ENCODE measurements at regions not wholly inside any gene's neighbourhood (a gene's known extent, or its start where the extent isn't known, plus 50 kb on each side); places are given as distances from the start of the nearest gene placed in this dataset.
"Not testable (repeated sequence)": the region's sequence is repeated elsewhere in the genome, so short reads cannot be mapped to it uniquely, and the experiment has no call there.

DNA sequence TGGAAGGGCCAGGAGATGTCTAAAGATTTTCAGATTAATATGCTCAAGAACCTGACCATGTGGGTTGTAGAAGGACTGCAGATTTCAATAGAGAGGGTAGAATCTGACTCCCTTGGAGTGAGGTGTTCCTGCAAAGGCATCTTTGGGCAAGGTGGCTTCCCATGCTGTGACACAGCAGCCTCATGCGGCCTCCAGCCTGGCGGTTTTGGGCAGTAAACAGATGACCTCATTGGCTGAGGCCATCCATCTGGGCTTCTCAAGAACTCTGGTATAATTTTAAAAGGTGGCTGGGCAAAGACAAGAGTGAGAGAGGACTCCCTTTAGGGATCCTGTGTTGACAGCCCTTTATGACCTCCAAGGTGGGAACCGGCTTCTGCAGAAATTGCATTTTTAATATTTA lies 90.3 kb upstream of the ERCC6L2 start:
- DNase-seq (ENCODE audit: low read depth in 2 of 2) = no peak

DNA sequence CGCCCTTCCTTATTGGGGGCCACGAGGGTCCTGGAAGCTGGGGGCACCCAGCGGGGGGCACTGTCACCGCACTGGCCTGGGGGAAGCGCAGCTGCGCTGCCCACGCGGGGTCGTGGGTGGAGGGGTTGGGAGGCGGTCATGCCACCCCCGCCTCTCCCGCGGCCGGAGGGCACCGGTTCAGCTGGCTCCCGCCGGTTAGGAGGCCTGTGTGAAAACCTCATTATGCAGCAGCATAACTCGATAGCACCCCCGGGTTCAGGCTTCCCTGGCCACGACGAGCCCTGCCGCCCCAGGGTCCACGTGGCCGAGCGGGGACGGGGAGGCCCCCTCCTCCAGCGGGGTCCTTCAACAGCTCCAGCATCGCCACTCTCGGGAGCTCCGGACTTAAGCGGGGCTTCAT lies 91.2 kb upstream of the ERCC6L2 start:
- no peak for DNase-seq (ENCODE audit: low read depth in 2 of 2)

DNA sequence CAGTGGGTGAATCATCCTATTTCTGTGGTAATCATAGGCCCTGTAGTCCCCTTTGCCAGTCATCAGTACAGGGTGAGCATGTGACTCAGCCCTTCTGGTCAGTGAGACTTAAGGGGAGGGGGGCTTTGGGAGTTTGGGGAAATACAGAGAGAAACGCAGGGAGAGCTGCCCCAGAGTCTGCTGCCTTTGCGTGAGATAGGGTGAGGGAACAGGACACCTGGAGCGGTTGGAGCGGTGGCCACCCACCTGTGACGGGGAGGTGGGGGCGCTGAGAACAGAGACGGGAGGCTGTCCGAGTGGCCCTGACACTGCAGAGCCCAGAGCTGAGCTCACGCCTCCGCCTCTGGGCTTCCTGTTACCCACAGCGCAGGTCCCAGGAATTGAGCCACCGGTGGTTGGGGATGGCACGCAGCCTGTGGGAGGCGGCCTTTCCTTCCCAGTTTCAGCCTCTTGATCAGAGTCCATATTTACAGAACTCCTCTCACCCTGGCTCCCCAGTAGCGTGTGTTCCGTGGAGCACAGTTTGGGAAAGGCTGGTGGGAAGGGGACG lies 92.0 kb upstream of the ERCC6L2 start:
- DNase-seq (ENCODE audit: low read depth in 2 of 2) = no peak

DNA sequence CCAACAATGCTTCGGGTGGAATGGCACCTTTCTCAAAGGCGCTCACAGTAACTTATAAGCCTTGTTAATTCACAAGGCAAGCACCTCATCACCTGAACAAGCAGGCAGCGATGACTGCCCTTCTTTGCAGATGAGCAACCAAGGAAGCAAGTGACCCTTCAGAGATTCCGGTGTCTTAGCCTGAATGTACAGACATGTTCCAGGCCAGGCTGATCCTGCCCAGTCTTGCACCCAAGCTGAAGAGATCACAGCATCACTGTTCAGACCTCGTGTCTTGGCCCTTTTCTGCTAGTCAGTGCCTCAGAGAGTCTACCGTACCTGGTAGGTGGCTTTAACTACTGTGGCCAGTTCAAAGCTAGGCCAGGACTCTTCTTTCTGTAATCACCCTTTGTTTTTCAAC lies 94.7 kb upstream of the ERCC6L2 start:
- no peak for DNase-seq (ENCODE audit: low read depth in 2 of 2)

DNA sequence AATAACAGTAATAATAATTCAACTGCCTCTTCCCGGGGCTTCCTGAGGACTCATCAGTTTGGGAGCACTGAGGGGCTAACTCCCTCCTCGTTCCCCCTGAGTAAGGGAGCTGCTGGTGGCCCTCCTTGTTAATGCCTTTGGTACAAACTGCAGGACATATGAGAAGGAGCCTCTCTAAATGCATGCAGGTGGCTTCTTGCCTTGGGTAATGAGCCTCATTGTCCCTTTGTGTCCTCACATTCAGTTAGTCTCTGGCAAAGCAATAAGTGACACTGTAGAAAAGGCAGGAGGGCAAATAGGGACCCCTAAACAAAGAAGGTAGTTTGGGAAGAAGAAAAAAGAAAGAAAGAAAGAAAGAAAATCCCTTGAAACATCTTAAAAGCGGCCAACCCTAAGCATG lies 95.4 kb upstream of the ERCC6L2 start:
- no peak for DNase-seq (ENCODE audit: low read depth in 2 of 2)

DNA sequence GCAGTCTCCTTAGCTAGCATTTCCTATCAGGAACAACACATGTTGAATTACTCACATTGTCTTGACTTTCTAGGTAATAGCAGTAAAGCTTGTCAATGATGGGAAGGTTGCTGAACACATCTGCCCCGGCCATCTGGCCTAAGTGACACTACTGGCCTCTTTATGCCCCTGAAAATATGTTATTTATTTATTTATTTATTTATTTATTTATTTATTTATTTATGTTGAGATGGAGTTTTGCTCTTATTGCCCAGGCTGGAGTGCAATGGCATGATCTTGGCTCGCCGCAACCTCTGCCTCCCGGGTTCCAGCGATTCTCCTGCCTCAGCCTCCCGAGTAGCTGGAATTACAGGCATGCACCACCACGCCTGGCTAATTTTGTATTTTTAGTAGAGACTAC lies 95.9 kb upstream of the ERCC6L2 start:
- not testable (repeated sequence) for DNase-seq (ENCODE audit: low read depth in 2 of 2)

DNA sequence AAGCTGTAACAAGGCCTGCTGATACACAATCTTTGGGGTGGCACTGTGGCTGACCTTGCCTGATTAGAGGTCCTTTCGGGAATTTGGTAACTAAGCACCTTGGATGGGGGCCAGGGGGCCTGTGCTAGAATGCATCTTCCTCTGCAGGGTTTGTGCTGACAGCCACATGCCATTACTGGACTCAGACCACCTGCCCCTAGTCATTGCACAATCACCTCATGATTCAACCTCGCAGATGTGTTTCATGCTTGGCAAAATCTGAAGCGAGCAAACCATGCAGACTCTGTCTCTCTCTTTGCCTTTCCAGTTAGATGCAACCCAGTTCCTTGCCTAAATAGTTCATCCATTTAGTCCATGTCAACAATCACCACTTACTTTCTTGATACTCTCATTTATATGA lies 96.5 kb upstream of the ERCC6L2 start:
- DNase-seq (ENCODE audit: low read depth in 2 of 2) = no peak

DNA sequence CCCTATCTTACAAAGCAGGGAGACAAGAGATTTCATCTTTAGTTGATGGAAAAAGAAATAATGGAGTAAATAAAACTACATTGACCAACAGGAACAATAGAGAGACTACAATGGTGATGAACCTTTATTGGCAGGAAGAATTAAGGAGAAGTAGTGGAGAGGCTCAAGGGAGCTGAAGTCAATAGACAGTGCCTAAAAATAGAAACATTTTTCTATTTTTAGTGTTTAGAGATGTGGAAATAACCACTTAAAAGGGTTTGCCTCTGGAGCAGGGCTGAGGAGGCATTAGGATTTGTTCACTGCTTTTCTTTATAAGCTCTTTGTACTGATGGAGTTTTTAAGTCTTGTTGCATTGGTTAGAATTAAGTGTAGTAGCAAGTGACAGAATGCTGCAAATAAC lies 98.4 kb upstream of the ERCC6L2 start:
- DNase-seq (ENCODE audit: low read depth in 2 of 2) = no peak

DNA sequence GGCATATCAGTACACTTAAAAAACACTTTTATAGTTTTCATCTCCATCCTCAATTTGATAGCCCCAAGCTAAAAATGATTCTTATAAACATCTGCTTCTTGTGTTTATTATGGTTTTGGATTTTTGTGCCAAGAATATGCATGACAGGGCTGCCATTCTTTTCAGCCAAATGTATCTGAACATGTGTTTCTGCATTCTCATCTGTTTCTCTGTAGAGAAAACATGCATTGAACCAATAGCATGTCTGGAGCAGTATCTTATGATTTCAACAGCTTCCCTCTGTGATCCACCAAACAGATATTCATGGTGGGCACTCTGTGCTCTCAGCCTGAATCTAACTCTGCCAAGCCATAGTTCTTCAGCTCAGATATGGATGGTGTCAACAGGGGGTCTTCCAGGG lies 99.3 kb upstream of the ERCC6L2 start:
- no peak for DNase-seq (ENCODE audit: low read depth in 2 of 2)

DNA sequence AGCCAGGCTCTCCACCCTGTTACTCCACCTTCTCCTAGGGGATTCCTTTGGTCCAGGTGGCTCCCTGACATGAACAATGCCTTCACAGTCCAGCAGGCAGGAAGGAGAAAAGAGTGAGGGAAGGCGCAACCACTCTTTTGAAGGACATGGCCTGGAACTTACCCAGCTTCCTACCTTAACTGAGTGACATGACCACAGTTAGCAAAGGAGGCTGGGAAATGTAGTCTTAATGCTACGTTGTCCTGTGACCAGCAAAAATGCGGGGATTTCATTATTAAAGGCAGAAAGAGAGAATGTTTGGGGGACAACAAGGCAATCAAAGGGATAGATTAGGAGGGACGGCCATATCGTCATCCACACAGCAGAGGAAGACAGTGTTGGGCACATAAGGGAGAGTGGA lies 100.3 kb upstream of the ERCC6L2 start:
- no peak for DNase-seq (ENCODE audit: low read depth in 2 of 2)

DNA sequence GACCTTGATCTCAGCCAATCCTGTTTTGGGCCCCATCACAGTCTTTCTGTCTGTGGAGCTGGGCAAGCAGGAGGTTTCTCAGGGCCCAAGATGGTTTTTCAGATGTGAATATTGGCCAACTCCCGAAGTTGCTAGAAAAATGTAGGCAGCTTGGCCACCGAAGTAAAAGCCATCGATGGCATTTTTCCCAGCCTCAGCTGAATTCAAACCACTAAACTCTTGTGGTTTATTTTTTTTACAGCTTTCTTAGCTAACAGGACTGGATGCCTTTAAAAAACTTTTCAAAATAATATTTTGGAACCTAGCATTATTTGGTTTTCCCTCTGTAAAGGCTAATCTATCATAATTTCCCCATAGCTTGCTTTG lies 102.5 kb upstream of the ERCC6L2 start:
- no peak for DNase-seq (ENCODE audit: low read depth in 2 of 2)

DNA sequence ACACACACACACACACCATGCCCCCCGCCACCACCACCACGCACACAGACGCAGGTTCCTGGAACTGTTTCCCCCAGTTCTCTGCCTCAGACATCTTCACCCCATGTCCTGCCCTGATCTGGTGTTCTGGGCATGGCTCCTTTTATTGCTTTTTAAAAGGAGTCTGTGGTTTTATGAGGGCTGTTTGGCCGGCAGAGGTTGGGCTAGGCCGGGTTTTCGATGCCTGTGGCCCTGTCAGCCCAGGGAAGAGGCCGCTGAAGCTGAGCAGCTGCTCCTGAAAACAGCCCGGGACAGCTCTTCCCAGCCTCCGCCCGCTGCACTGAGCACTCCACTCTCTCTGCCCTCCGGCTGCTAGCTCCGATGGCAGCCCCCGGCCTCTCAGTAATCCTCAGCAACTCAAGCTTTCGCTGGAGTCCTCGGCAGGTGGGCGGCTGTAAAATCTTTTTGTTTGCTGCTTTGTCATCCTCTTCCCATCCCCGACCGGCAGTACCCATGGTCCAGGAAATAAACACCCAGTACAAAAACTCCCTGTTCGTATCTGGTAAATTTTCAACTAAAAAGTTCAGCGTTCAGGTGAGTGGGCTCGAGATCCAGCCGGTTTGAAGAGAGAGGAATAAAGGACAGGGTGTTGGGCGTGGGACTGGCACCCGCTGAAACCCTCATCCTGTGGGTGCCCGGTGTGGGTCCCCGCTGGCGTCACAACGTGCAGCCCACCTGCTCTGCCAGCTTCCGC lies 103.0 kb upstream of the ERCC6L2 start:
- no peak for DNase-seq (ENCODE audit: low read depth in 2 of 2)

DNA sequence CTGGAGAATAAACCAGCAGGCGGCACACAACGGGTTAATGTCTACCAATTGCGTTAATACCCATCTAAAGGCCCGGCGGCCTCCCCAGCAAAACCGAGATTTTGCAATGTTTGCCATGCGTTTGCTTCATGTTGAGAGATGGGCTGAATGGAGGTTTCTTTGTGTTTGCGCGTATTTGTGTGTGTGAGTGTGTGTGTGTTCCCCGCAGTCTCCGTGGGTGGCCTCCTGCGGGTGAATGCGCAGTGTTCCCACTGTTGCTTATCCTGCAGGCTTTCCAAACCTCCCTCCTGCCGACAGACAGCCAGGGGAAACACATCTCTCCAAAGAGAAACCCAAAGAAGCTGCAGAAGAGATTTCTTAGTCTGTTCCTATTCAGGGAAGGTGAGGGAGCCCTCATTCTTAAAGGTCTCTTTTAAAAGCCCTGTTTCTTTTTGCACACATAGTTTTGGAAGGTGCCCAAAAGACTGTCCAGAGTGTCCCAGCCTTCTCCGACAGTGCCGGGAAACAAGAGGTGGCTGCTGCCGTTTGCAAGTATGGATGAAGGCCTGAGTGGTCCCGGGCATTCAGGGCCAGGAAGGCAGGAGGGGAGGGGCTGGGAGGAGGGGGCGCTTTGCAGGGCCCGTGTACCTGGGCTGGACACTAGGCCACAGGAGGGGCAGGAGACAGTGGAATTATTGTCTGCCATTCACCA lies 103.8 kb upstream of the ERCC6L2 start:
- no peak for DNase-seq (ENCODE audit: low read depth in 2 of 2)

DNA sequence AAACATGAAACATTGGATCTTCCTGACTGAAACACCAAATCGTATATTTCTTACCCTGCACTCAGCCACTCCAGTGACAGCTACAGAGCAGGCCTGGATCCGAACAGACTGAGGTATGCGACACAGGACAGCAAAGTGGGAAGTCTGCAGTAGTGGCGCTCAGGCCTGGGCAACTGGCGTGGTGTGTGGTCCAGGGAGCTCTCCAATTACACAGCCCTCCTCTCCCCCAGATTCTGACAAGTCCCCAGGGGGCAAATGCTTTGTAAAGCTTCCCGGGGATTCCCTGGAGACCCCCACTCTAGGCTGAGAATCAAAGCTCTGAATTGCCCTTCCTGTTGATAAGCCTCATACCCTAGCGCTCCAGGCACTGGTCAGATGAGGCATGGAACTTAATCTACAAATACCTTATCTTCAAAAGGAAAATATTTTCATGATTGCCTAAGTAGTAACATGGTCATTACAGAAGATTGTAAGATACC lies 104.8 kb upstream of the ERCC6L2 start:
- no peak for DNase-seq (ENCODE audit: low read depth in 2 of 2)

DNA sequence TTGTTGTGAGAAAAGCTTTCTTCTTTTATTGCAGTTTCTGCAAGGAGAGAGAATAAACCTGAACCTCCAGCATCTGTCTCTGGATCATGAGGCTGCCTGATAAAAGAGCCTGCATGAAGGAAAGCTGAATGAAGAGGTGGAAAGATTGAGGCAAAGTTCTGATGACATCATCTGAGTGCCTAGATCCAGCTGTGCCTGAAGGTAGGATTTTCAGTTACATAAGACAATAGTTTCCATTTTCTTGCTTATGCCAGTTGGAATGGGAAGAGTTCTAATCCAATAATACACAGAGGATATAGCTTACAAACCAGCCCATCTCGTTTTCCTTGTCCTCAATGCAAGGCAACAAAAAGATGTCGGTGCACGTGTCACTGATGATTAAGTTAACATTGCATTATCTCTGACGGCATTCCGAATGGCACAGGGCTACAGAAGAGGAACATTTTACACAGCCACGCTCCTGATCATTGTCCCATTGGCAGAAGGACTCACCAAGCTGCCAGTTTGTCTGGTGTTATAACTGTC lies 105.5 kb upstream of the ERCC6L2 start:
- DNase-seq (ENCODE audit: low read depth in 2 of 2) = no peak

DNA sequence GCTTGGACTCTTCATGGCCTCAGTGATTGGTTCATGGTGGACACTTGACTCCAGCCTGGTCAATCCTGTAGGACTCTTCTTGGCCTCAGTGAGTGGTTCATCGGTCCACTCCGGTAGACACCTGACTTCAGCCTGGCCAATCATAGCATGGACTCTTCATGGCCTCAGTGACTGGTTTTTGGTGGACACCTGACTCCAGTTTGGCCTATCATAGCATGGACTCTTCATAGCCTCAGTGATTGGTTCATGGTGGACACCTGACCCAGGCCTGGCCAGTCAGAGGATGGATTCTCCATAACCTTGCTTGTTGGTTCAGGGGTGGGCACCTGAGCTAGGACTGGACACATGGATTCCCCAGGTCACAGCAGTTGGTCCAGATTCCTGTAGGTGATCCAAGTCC lies 106.0 kb upstream of the ERCC6L2 start:
- DNase-seq (ENCODE audit: low read depth in 2 of 2) = no peak

DNA sequence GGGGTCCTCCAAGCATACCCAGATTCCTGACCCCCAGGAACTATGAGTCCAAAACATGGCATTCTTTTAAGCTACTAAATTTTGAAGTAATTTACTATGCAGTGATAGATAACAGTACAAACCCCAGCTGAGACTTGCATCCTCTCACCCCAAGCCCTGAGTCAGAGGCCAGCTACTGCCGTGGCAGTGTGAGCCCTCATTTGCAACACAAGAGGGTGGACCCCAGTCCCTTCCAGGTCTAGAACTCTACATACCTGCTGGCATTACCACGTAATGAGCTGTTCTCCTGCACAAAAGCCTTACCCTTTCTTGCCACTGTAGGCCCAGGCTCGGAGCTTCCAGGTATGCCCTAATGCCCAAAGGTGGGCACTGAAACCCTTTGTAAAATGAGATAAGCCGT lies 108.6 kb upstream of the ERCC6L2 start:
- DNase-seq (ENCODE audit: low read depth in 2 of 2) = no peak

DNA sequence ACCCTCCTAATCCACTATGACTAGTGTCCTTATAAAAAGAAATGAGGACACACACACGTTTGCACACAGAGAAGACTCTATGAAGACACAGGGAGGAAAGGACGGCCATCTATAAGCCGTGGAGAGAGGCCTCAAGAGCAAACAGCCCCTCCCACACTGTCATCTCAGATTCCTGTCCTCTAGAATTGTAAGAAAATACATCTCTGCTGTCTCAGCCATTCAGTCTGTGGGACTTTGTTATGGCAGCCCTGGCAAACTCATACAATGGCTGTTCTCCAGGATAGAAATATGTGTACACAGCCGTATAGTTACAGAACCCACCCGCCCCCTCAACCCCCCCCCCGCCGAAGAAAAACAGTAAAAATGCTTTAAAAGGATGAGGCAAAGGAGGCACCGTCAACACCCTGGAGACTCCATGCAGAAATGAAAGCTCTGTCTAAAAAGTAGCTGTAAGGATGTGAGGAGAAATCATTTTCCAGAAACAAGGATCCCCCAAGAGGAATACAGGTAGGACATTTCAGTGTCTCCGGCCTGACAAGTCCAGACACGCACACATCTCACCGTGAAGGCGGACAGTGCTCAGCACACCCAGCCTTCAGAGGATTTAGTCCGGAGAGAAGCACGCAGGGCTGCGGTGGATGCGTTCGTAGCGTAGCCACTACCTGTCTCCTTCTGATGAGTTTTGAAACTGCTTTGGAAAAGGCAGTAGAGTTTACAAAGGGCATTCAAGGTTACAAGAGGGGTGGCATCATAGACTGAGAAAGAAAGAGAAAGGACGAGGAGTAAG lies 110.8 kb upstream of the ERCC6L2 start:
- no peak for DNase-seq (ENCODE audit: low read depth in 2 of 2)

DNA sequence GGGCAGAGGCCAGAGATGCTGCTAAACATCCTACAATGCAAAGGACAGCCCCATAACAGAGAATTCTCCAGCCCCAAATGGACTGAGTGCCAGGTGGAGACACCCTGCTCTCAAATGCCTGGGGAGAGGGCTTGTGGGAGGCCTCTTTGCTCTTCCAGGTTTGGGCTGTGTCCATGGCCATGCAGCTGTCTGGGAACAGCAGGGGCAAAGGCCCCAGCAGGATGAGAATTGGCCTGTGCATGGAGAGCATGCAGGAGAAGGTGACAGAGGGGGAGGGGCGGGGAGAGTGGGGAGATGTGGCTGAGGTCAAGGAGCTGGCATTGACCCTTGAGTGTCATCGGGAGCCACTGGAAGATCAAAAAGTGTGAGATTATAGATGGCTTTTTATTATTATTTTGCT lies 111.5 kb upstream of the ERCC6L2 start:
- no peak for DNase-seq (ENCODE audit: low read depth in 2 of 2)

DNA sequence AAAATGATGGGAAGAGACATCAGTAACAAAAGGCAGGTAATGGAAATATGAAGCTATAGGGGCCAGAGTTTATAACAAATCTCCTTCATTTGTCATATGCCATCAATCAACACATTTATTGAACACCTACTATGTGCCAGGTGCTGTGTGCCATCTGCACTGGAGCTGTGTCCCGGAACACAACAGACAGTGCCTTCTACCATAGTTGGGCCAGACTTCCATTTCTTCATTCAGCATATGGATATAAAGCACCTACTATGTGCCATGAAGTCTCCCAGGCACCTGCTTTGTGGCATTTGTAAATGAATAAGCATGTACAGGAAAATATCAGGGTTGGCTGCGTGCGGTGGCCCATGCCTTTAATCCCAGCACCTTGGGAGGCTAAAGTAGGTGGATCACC lies 112.5 kb upstream of the ERCC6L2 start:
- no peak for DNase-seq (ENCODE audit: low read depth in 2 of 2)

DNA sequence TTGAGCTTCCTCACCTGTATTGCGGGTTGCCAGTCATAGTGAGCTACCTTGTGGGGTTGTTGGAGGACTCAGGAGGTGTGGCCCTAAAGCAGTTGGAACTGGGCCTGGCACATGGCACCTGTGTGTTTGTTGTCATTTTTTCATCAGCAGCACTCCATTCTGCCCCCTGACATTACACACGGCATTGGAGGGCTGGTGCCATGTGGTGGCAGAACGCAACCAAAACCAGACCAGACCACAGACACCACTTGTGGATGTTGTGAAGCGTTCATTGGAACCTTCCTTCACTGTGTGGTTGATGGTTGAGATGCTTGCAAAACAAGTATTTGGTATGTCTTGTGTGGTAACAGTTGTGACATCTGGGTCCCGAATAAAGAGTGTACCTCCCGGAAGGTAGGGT lies 113.2 kb upstream of the ERCC6L2 start:
- DNase-seq (ENCODE audit: low read depth in 2 of 2) = no peak

DNA sequence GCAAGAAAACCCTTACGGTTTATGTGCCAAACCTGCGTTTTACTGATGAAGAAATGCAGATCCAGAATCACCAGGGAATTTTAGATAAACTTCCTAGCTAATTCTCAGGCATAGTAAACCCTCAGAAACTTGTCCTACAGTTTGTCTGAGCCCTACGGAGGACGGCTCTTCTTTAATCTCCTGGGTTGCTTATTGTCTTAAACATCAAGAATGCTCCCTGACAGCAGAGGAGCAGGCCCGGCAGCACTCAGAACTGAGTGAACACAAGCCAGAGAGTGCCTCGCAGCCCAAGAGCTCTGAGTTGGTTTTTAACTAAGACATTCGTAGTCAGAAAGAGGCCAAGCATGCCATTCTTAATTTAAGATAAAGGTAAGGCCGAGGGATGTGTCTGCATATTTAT lies 114.7 kb upstream of the ERCC6L2 start:
- DNase-seq (ENCODE audit: low read depth in 2 of 2) = no peak

All from stimulated activated CD4-positive, alpha-beta T cell treated with anti-CD3 and anti-CD28 coated beads, Interleukin-12 subunit alpha, Interleukin-12 subunit beta, amount 100 ng/mL, for 24 hours (primary cell).